T-helper 1 cell treated with Interleukin-12 subunit alpha and Interleukin-12 subunit beta and Interleukin-4 antibody, amounts not matched to agents 30 μg/mL and 1 μg/mL, for 36 hours (primary cell): ENCODE measurements at regions not wholly inside any gene's neighbourhood (a gene's known extent, or its start where the extent isn't known, plus 50 kb on each side); places are given as distances from the start of the nearest gene placed in this dataset.

Experiments used
- H3K27ac Mint-ChIP-seq: one replicate; pipeline ENCODE4 v1.8.0; 2021; ENCODE audit warnings: mild to moderate bottlenecking, mixed read lengths
- H3K27me3 Mint-ChIP-seq: one replicate; pipeline ENCODE4 v1.8.0; 2021; ENCODE audit warnings: low read depth, mixed read lengths
- H3K36me3 Mint-ChIP-seq: one replicate; pipeline ENCODE4 v1.8.0; 2021; ENCODE audit warnings: low read depth, mixed read lengths
- H3K4me1 Mint-ChIP-seq: one replicate; pipeline ENCODE4 v1.8.0; 2021; ENCODE audit warnings: low read depth, mixed read lengths
- H3K4me3 Mint-ChIP-seq: one replicate; pipeline ENCODE4 v1.8.0; 2021; ENCODE audit warnings: mild to moderate bottlenecking, moderate library complexity, mixed read lengths
- H3K9me3 Mint-ChIP-seq: one replicate; pipeline ENCODE4 v1.8.0; 2021; ENCODE audit warnings: mixed read lengths

DNA sequence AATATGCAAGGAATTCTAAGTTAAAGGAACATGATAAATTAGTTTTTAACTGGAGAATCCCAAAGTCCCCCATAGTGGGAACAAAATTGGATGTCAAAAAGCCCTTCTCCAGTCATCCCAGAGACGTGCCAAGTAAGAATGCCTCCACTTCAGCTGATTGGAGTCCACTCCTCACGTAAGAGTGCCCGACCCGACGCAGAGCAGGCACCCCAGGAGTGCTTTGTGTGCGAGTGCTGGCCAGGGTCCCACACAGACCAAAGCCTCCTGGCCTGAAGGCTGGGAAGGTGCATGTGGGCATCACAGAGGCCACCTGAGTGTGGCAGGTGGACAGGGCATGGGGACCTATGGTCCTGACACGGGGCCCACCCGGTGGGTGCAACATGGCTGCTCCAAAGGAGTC lies 183.5 kb downstream of the GLI2 start:
- H3K9me3 Mint-ChIP-seq = no peaks in the 10 kb centered on the region
- no peak overlapping the region for H3K4me3 Mint-ChIP-seq
- no peaks in the 10 kb centered on the region for H3K4me1 Mint-ChIP-seq
- H3K36me3 Mint-ChIP-seq = no peaks in the 10 kb centered on the region
- H3K27me3 Mint-ChIP-seq = no peaks in the 10 kb centered on the region
- no peak overlapping the region for H3K27ac Mint-ChIP-seq

DNA sequence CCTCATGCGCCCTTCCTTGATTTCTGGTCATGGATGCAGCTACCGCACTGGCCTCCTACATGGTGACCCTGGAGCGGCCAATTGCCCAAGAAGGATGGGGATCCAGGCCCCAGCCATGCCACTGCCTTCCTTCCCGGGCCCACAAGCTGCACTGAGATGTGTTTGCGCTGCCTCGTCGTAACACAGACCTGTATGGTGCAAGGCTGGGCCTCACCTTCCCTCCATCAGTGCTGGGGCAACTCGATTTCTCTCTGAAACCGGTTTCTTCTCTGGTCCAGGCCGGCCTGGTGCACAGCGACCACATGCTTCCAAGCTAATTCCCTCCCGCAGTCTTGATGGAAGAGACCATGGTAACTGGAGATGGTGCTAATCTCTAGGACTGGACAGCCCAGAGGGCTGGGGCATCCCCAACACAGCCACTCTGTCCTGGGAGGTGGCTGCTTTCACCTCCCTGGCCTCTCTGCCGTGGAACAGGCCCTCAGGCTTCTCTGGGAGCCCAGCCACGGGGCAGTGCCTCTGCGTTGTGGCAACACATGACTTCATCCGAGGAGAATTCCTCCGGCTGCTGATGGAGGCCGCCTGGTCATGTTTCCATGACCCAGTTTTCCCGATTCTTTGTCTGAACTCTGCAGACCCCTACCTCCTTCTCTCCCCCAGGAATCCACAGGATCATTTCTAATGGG lies 184.2 kb downstream of the GLI2 start:
- H3K4me3 Mint-ChIP-seq = no peak overlapping the region
- no peaks in the 10 kb centered on the region for H3K27me3 Mint-ChIP-seq
- no peaks in the 10 kb centered on the region for H3K36me3 Mint-ChIP-seq
- H3K27ac Mint-ChIP-seq = no peak overlapping the region
- no peaks in the 10 kb centered on the region for H3K4me1 Mint-ChIP-seq
- no peaks in the 10 kb centered on the region for H3K9me3 Mint-ChIP-seq

DNA sequence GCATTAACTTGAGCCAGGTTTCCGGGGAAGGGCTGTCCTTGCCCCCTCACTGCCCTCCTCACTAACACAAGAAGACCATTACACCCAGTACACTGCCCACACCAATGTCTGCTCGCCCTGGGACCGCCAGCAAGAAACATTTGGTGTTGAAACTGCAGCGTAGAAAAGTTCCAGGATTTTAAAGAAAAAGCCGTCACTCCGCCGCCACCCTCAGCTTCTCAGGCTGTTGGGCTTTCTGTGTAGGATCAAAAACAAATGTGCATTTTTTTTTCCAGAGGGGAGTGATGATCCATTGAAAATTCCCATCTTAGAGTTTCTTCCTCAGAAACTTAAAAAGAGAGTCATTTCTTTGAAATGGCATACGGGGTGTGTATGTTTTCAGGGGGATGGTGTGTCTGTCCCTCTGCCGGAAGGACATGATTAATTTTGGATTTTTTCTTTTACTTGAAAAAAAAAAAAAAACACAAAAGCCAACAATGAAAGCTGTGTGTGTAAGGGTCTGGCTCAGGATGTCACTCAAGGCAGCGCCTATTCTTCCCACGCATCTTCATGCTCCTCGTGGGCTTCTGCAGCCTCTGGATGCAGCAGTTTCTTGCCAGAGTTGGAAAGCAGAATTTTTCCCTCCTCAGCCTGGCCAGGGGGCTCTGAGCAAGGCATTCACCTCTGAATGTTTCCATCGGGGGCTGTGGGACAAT lies 184.9 kb downstream of the GLI2 start:
- Mint-ChIP-seq H3K36me3 (no peaks in the 10 kb centered on the region), H3K4me1 (no peaks in the 10 kb centered on the region), H3K9me3 (no peaks in the 10 kb centered on the region), H3K4me3 (no peak overlapping the region), H3K27me3 (no peaks in the 10 kb centered on the region), H3K27ac (no peak overlapping the region)

DNA sequence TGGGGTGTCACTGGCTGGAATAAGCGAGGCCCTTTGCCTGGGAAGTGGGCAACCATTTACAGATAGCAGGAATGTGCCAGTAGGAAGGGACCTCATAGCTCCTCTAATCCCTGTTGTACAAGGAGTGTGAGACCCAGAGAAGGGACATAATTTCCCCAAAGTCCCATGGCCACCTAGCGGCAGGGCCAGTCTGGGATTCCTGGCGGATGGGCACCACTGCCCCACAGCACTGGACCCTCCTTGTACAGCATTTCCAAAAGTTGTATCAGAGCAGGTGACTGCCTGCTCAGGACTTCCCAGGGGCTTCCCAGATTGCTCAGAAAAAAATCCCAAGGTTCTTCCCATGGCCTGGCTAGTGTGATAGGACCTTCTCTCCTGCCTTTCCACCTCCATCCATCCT lies 185.8 kb downstream of the GLI2 start:
- Mint-ChIP-seq H3K9me3 (no peaks in the 10 kb centered on the region), H3K27me3 (no peaks in the 10 kb centered on the region), H3K4me1 (no peaks in the 10 kb centered on the region), H3K27ac (no peak overlapping the region), H3K36me3 (no peaks in the 10 kb centered on the region), H3K4me3 (no peak overlapping the region)

DNA sequence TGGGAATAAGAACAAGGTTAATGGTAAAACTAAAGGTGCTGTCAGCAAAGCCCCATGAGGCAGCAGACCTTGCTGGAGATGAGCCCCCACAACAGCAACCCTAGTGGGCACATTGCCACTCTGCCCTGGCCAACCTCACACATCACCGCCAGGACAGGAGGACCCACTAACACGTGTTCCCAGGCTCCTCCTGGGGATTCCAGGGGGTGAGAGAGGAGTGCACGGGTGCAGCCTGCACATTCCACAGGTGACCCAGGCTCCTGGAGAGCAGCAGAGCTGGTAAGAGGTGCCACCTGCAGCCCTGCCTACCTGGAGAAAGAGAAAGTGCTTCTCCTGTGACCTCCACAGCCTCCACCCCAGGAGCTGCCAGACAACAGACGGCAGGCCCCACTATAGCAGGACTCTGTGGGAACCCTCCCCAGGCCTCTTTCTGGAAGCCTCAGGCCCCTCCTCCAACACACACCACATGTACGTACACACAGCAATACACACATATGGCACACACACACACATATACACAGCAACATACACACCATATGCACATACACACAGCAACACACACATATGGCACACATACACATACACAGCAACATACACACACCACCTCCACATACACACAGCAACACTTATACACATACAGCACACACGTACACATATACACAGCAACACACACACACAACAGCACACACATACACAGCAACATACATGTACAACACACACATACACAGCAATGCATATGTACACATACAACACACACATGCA lies 187.1 kb downstream of the GLI2 start:
- H3K4me3 Mint-ChIP-seq = no peak overlapping the region
- no peaks in the 10 kb centered on the region for H3K9me3 Mint-ChIP-seq
- H3K36me3 Mint-ChIP-seq = no peaks in the 10 kb centered on the region
- no peaks in the 10 kb centered on the region for H3K27me3 Mint-ChIP-seq
- no peaks in the 10 kb centered on the region for H3K4me1 Mint-ChIP-seq
- no peak overlapping the region for H3K27ac Mint-ChIP-seq

DNA sequence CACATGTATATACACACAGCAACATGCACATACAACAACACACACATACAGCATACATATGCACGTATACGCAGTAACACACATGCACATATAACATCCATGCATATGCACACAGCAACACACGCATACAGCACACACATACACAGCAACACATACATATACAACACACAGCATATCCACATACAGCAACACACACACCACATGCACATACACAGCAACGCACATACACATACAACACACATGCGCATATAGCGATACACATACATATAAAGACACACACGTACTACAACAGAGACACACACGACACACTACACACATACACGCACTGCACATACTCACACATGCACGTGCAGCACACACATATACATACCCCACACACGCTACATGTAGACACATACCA lies 187.8 kb downstream of the GLI2 start:
- no peak overlapping the region for H3K4me3 Mint-ChIP-seq
- H3K4me1 Mint-ChIP-seq = no peaks in the 10 kb centered on the region
- no peaks in the 10 kb centered on the region for H3K36me3 Mint-ChIP-seq
- no peaks in the 10 kb centered on the region for H3K27me3 Mint-ChIP-seq
- no peaks in the 10 kb centered on the region for H3K9me3 Mint-ChIP-seq
- no peak overlapping the region for H3K27ac Mint-ChIP-seq

DNA sequence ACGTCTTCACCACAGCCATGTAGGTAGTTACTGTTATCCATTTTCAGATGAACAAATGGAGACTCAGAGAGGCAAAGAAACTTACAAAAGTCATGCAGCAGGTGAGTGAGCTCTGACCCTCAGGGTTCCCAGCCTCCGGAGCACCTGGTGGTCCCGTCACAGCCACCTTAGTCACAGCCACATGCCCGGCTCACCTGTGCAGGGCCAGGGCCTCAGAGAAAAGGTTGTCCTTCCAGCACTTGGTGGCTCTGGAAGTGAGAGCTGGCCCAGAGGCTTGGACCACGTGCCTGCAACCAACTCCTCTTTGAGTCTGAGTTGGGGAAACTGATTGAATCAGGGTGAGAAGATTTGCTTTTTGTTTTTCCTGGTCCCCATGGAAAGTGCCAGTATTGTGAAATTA lies 189.3 kb downstream of the GLI2 start:
- H3K4me1 Mint-ChIP-seq = no peaks in the 10 kb centered on the region
- no peaks in the 10 kb centered on the region for H3K9me3 Mint-ChIP-seq
- H3K27ac Mint-ChIP-seq = no peak overlapping the region
- no peaks in the 10 kb centered on the region for H3K36me3 Mint-ChIP-seq
- no peaks in the 10 kb centered on the region for H3K27me3 Mint-ChIP-seq
- H3K4me3 Mint-ChIP-seq = no peak overlapping the region

DNA sequence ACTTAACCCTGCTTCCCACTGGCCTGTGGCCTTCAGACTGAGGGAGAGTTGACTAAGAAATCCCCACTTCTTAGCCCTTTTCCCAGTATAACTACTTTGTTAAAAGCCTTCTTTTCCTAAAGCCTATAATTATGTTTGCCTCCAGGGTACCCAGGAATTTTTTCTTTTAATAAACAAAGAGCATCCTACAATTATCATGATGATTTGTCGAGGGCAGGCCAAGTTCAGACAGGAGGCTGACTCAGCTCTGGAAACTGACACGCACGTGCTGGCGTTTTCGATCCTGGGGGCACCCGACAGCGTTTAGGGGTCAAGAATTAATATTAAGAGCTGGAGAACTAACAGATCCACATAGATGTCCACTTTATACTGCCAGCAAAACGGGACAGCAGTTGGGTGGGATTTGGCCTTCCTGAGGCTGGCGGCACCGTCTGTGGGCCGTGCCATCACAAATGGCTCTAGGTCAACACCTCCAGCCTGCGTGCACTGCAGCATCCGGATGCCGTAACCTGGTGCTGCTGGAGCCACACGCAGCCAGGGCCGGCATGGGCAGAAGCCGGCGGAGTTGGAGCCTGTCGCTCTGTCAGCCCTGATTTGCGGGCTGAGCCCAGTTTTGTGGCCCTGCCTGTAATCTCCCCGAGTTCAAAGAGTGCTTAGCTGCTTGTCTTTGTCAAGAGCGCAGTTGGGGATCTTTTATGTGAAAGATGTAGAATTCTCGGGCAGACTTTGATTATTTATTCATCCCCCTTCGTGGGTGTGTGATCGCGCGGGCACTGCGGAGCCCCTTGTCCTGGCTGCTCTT lies 191.0 kb downstream of the GLI2 start:
- no peaks in the 10 kb centered on the region for H3K4me1 Mint-ChIP-seq
- no peak overlapping the region for H3K4me3 Mint-ChIP-seq
- H3K9me3 Mint-ChIP-seq = no peaks in the 10 kb centered on the region
- H3K36me3 Mint-ChIP-seq = no peaks in the 10 kb centered on the region
- no peaks in the 10 kb centered on the region for H3K27me3 Mint-ChIP-seq
- no peak overlapping the region for H3K27ac Mint-ChIP-seq

DNA sequence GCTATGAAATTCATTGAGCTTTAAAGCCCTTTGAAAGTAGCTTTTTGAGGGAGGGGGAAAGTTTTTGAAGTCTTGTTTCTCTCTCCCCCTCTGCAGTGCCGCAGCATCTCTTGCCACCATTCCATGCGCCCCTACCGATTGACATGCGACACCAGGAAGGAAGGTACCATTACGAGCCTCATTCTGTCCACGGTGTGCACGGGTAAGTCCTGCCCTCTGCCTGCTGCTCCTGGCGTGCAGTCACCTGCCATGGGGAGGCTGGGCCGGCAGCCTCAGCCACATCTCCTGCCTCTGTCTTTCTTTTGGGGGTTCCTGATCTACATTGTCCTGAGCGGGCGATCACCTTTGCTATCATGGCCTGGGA lies 191.6 kb downstream of the GLI2 start:
- Mint-ChIP-seq H3K4me1 (no peaks in the 10 kb centered on the region), H3K4me3 (no peak overlapping the region), H3K9me3 (no peaks in the 10 kb centered on the region), H3K27ac (no peak overlapping the region), H3K27me3 (no peaks in the 10 kb centered on the region), H3K36me3 (no peaks in the 10 kb centered on the region)

DNA sequence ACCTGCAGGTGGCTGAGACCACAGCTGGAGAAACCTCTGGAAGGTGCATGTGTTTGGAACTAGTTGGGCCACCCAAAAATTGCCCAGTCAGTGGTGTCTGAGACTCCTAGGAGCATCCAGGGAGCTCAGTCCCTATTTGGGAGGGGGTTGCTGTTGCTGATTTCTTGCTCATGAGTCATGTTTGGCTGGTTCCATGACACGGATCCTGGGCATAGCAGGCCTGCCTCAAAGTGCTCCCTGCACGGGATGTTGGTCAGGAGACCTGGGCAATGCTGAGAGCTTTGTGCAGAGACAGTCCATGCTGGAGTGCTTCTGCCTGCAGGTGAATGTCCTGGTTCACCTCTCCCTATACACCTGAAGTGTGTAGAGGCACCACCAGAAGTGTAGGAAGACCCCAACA lies 194.2 kb downstream of the GLI2 start:
- Mint-ChIP-seq H3K27me3 (no peaks in the 10 kb centered on the region), H3K36me3 (no peaks in the 10 kb centered on the region), H3K9me3 (no peaks in the 10 kb centered on the region), H3K27ac (no peak overlapping the region), H3K4me1 (no peaks in the 10 kb centered on the region), H3K4me3 (no peak overlapping the region)

DNA sequence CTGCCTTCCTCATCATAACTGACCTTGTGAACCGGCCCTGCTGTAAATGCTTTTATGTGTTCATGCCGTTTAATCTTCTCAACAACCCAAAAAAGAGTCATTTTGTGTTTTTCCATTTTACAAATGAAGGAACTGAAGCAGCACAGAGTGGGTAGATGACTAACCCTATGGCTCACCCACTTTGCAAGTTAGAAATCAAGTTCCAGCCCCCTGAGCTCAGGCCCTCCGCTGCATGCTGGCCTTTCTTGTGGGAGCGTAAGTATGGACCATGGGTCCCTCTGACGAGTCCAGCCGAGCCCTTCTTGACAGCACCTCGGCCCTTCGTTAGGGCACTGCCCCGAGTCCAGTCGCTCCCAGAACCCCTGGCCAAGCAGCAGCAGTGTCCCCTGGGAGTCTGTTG lies 194.6 kb downstream of the GLI2 start:
- Mint-ChIP-seq H3K9me3 (no peaks in the 10 kb centered on the region), H3K4me3 (no peak overlapping the region), H3K27me3 (no peaks in the 10 kb centered on the region), H3K4me1 (no peaks in the 10 kb centered on the region), H3K27ac (no peak overlapping the region), H3K36me3 (no peaks in the 10 kb centered on the region)

DNA sequence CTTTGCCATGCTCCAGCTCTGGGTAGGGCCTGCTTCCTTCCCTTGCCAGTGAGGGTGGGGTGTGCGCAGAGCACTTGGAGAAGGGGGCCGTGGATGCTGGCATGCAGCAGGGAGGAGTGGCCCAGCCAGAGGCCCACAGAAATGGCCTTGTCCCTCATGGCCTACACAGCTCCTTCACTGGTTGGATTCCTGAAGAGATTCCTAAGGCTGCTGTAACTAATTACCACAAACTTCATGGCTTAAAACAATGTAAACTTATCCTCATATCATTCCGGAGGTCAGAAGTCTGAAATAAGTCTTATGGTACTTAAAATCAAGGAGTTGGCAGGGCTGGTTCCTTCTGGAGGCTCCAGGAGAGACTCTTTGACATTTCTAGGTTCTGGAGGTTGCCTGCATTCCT lies 195.2 kb downstream of the GLI2 start:
- Mint-ChIP-seq H3K36me3 (no peaks in the 10 kb centered on the region), H3K4me3 (no peak overlapping the region), H3K27ac (no peak overlapping the region), H3K4me1 (no peaks in the 10 kb centered on the region), H3K27me3 (no peaks in the 10 kb centered on the region), H3K9me3 (no peaks in the 10 kb centered on the region)

DNA sequence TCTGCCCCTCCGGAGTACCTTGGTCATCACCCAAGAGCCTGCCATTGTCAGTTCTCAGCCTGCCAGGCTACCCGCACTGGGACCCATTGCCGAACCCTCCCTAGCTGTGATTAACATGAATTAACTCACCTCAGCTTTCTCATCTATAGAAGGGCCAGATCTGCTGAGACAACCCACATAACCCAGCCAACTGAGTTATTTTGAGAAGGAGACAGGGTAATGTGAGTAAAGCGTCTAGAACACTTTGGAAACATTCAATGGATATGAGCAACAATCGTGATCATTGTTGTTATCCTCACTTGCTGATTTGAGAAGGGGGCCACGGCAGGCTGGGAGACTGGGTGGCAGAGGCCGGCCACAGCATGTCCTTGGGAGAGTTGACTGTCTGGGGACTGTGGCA lies 196.8 kb downstream of the GLI2 start:
- Mint-ChIP-seq H3K36me3 (no peaks in the 10 kb centered on the region), H3K4me3 (no peak overlapping the region), H3K4me1 (no peaks in the 10 kb centered on the region), H3K9me3 (no peaks in the 10 kb centered on the region), H3K27me3 (no peaks in the 10 kb centered on the region), H3K27ac (no peak overlapping the region)

DNA sequence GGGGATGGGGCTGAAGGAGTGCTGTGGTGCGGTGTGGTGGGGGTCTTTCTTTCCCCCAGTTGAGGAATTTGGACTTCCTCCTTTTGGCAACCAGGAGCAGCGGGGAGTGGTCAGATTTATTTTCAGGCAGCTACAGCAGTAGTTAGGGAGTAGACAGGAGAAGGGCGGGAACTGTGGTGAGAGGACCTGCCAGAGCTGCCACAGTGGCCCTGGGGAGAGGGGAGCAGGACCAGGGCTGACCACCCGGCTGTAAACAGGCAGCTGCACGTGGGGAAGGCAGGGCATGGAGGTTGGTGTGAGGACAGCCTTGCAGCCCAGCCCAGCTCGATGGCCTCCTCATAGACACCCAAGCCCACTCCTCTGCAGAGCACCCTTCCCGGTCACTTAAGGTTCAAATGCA lies 197.2 kb downstream of the GLI2 start:
- Mint-ChIP-seq H3K27me3 (no peaks in the 10 kb centered on the region), H3K4me1 (no peaks in the 10 kb centered on the region), H3K9me3 (no peaks in the 10 kb centered on the region), H3K36me3 (no peaks in the 10 kb centered on the region), H3K27ac (no peak overlapping the region), H3K4me3 (no peak overlapping the region)
